GM18505 (cell line): ENCODE measurements at regions not wholly inside any gene's neighbourhood (a gene's known extent, or its start where the extent isn't known, plus 50 kb on each side); places are given as distances from the start of the nearest gene placed in this dataset.

Experiments
- ATAC-seq: cut with Tn5 transposase; IDR thresholded peaks from one replicate; pipeline ENCODE4 v1.9.1; 2021; ENCODE audit not compliant: unreplicated experiment
- POLR2A ChIP-seq: IDR thresholded peaks from 4 replicates; pipeline ENCODE4 v1.6.1; 2011; ENCODE audit warnings: borderline replicate concordance; ENCODE audit not compliant: insufficient read depth, insufficient read length; ENCODE audit errors: extremely low read depth

DNA sequence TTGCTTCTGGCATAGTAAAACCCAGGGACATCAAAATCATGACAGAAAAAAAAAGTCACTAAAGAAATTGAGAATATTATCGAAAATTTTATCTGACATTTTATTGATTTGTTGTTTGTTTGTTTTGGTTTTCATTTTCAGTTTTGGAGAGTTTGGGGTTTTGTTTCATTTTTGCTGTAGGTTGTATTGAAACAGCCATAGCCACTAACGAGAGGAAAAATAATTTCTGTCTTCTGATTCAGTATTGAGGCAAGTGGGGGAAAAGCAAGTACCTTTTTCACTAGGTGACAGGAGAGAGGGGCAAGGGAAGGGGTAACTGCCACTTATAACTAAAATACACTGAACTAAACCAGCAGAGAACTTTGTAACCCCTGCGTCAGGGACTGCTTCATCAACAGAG, 392.8 kb upstream of the NDST3 start:
- no peak for TF ChIP-seq POLR2A
- no peak for ATAC-seq

DNA sequence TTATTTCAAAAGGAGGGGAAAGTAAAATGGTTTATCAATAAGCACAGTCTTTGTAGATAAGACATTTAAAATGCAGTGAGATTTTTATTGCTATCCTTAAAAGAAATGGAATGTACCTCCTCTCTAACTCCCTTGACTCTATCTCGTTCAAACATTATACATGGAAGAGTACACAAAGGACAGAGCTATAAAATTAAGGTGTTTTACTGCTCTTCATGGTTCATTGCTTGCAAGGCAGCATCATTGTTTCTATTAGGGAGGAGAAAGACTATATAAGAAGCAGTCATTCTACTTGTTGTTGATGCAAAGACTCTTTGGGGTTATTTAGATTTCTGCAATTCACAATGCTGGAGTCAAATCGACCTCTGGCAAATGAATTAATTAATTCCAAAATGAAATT, 380.2 kb upstream of the NDST3 start:
- ATAC-seq: no peak
- no peak for TF ChIP-seq POLR2A

DNA sequence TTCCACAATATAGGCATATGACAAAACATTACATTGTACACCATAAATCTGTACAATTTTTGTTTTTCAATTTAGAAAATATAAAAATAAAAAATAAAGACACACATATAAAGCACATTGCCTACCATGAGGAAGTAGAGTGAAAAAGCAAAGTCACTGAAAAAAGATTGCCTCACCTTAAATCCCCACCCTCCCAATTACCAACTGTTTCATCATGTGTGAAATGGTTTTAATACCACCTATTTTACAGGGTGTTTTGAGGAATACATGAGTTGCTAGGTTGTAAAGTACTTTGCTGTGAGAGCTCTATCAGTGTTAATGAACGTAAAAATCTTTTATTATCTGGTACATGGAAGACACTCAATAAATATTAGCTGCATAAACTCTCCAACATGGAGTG, 373.6 kb upstream of the NDST3 start:
- no peak for ATAC-seq
- no peak for TF ChIP-seq POLR2A

DNA sequence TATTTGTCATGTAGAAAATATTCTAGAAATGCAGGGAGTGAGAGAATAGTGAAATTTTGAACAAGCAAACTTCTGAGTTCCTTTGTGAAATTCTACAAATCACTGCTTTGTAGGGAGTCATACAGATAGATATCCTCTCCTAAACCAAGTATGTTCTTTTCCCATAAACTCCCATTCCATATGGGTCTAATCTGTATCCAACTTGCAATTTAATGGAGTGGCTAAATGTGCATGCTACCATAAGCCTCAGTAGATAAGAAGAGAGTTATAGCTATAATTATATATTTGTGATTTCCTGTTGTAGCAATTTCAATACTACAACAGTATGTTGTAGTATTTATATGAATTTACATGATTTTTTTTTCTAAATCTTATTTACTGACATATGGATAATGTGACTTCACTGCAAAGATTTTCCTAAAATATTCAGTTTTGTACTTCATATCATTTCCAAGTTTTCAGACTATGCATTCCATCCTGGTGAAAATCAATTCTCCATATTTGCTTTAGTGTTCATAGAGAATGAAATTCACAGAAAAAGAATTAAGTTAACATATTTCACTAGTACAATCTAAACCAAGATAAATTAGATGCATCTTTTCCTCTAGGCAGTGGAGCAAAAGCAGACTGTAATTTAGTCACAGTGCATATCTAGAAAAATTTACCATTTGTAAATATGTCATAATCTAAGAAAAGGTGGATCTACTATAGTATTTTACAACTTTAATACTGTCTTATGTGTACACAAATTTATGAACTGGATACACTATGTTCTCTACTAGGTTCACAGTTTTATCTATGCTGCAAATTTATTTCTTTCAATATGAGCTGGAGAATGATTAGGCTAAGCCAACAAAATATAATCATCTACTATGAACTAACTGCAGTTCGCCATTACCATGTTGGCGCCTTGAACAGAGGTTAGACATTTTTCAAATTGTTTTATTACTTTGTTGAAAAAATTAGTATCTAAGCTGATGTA, 372.9 kb upstream of the NDST3 start:
- ATAC-seq: no peak
- no peak for TF ChIP-seq POLR2A

DNA sequence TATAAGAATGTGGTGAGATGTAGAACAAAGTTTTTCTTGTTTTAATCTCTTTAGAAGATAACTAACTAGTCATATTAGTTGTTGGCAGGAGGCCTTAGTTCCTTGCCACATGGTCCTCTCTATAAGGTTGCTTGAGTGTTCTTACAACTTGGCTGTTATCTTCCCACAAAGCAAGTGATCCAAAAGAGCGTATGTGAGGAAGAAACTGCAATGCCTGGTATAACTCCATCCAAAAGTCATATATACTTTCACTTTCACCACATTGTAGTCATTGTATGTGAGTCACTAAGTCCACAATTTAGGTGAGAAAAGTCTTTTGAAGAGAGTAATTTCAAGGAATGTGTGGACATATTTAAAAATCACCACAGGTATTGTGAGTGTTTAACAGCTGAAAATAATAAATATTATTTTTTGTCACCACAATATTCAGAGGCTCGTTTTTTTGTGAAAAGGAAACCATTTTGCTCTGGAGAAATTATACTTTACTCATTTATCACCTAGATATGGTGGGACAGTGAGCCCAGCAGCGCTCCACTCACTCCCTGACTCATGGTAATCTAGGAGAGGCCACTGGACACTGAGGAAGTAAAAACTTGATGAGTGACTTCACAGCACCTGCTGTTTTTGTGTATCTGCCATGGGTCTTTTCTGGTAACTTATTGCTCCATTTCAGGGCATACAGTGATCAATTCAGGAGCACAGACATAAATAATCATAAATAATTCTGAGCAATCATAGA, 369.4 kb upstream of the NDST3 start:
- ATAC-seq: no peak
- TF ChIP-seq POLR2A: no peak

- no peak for TF ChIP-seq POLR2A
- no peak for ATAC-seq
Measured at GRCh38 chr4:117676153-117676552, 358.1 kb upstream of the NDST3 start.

DNA sequence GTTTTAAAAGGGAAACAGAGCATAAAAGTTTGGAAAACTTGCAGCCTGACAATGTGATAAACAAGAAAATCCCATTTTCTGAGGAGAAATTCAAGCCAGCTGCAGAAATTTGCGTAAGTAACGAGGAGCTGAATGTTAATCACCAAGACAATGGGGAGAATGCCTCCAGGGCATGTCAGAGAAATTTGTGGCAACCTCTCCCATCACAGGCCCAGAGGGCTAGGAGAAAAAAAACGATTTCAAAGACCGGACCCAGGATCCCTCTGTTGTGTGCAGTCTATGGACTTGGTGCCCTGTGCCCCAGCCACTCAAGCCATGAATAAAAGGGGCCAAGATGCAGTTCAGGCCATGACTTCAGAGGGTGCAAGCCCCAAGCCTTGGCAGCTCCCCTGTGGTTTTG, 355.4 kb upstream of the NDST3 start:
- no peak for TF ChIP-seq POLR2A
- ATAC-seq: no peak

- ATAC-seq: no peak
- no peak for TF ChIP-seq POLR2A
Measured at GRCh38 chr4:117691572-117692351, 342.5 kb upstream of the NDST3 start.

GRCh38 chr4:117692538-117692937, 341.7 kb upstream of the NDST3 start:
- ATAC-seq: no peak
- TF ChIP-seq POLR2A: no peak

- TF ChIP-seq POLR2A: no peak
- no peak for ATAC-seq
Measured at GRCh38 chr4:117699595-117699994, 334.7 kb upstream of the NDST3 start.

DNA sequence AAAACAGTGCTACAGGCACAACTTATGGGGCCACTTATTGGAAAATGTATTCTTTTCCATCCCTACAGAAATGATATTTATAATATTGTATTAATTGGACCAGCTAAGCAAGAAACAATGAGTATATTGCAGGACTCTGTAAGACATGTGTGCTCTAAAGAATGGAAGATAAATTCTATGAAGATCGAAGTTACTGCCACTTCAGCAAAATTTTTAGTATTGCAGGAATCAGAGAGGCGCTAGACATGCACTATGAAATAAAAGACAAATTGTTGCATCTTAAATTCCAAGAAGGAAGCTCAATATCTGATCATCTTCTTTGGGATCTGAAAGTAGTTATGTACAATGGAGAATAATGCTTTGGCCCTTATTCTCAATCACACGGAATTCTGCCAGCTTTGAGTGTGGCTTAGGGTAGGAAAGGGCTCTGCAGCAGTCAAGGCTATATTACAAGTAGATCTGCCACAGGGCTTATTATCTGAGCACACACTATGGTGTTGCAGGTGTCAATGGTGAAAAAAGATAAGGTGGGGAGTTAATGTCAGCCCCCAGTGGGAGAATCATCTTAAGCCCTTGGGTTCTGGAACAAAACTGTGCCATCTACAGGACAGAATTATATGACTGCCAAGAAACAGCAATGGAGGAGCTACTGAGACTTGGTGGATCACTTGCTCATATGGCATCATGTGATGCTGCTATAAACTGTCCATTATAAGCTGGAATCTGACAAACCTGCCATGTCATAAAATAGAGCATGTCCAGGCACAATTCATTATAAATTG, 334.0 kb upstream of the NDST3 start:
- TF ChIP-seq POLR2A: no peak
- no peak for ATAC-seq

DNA sequence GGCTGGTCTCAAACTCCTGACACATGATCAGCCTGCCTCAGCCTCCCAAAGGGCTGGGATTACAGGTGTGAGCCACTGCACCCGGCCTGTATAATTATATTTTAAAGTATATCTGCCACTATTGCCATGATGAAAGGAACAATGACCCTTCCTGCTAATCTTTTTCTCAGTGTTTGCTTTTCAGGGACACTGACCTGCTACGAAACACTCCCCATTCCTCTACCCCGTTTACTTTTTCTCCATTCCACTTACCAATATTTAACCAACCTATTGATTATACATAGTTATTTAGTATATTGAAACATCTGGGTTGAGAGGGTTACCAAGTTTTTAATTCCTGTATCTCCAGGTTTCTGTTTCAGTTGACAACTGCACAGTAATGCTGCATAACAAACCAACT, 331.9 kb upstream of the NDST3 start:
- no peak for TF ChIP-seq POLR2A

More for the DNA sequence above, 331.9 kb upstream of the NDST3 start:
- no peak for ATAC-seq
